H9 (cell line): ENCODE measurements at regions not wholly inside any gene's neighbourhood (a gene's known extent, or its start where the extent isn't known, plus 50 kb on each side); places are given as distances from the start of the nearest gene placed in this dataset.

Experiments used
- DNase-seq: peaks from one replicate; pipeline ENCODE4 v3.0.0-alpha.2; 2017
- H2AFZ ChIP-seq: one replicate; pipeline ENCODE4 v1.6.1; 2013; ENCODE audit warnings: mild to moderate bottlenecking, low read length, control low read depth, moderate library complexity
- H2AK5ac ChIP-seq: 2 replicates; pipeline ENCODE4 v1.6.1; 2013; ENCODE audit warnings: low read length, control low read depth, mixed read lengths; ENCODE audit not compliant: insufficient read length
- H2BK120ac ChIP-seq: one replicate; pipeline ENCODE4 v1.6.1; 2013; ENCODE audit warnings: low read depth, mild to moderate bottlenecking, low read length, control low read depth, inconsistent platforms; ENCODE audit not compliant: poor library complexity, severe bottlenecking
- H2BK12ac ChIP-seq: 2 replicates; pipeline ENCODE4 v1.6.1; 2013; ENCODE audit warnings: low read length, control low read depth, mixed read lengths, low read depth; ENCODE audit not compliant: insufficient read length
- H2BK15ac ChIP-seq: 2 replicates; pipeline ENCODE4 v1.6.1; 2013; ENCODE audit warnings: low read depth, low read length, control low read depth
- H2BK20ac ChIP-seq: one replicate; pipeline ENCODE4 v1.6.1; 2013; ENCODE audit warnings: low read depth, mild to moderate bottlenecking, low read length, control low read depth, inconsistent platforms; ENCODE audit not compliant: poor library complexity, severe bottlenecking
- H2BK5ac ChIP-seq: 2 replicates; pipeline ENCODE4 v1.6.1; 2013; ENCODE audit warnings: low read length, control low read depth, mixed read lengths; ENCODE audit not compliant: insufficient read length
- H3K14ac ChIP-seq: 2 replicates; pipeline ENCODE4 v1.6.1; 2013; ENCODE audit warnings: low read length, control low read depth; ENCODE audit not compliant: insufficient read depth
- H3K18ac ChIP-seq: 2 replicates; pipeline ENCODE4 v1.6.1; 2013; ENCODE audit warnings: low read depth, mild to moderate bottlenecking, mixed read lengths, low read length, control low read depth; ENCODE audit not compliant: insufficient read length
- H3K23ac ChIP-seq: 2 replicates; pipeline ENCODE4 v1.6.1; 2013; ENCODE audit warnings: low read length, control low read depth, mixed read lengths, low read depth; ENCODE audit not compliant: insufficient read length
- H3K23me2 ChIP-seq: 2 replicates; pipeline ENCODE4 v1.6.1; 2013; ENCODE audit warnings: low read depth, mild to moderate bottlenecking, mixed read lengths, low read length, control low read depth; ENCODE audit not compliant: insufficient read length, poor library complexity, severe bottlenecking
- H3K27ac ChIP-seq: 2 replicates; pipeline ENCODE4 v1.5.1; 2013; ENCODE audit warnings: low read length, control low read depth, mixed read lengths, low read depth; ENCODE audit not compliant: insufficient read length
- H3K27me3 ChIP-seq: 2 replicates; pipeline ENCODE4 v1.6.1; 2013; ENCODE audit warnings: low read length, control low read depth, inconsistent platforms; ENCODE audit not compliant: insufficient read depth
- H3K4ac ChIP-seq: 2 replicates; pipeline ENCODE4 v1.6.1; 2013; ENCODE audit warnings: low read depth, mild to moderate bottlenecking, control low read depth, inconsistent platforms, low read length, moderate library complexity
- H3K4me1 ChIP-seq: 2 replicates; pipeline ENCODE4 v1.6.1; 2013; ENCODE audit warnings: low read length, control low read depth, inconsistent platforms; ENCODE audit not compliant: insufficient read depth
- H3K4me2 ChIP-seq: 2 replicates; pipeline ENCODE4 v1.6.1; 2013; ENCODE audit warnings: low read length, control low read depth, mixed read lengths; ENCODE audit not compliant: insufficient read length, insufficient read depth
- H3K56ac ChIP-seq: 2 replicates; pipeline ENCODE4 v1.6.1; 2013; ENCODE audit warnings: low read depth, mild to moderate bottlenecking, mixed read lengths, low read length, control low read depth; ENCODE audit not compliant: insufficient read length
- H3K79me1 ChIP-seq: 2 replicates; pipeline ENCODE4 v1.6.1; 2013; ENCODE audit warnings: low read depth, mild to moderate bottlenecking, moderate library complexity, low read length, control low read depth, inconsistent platforms; ENCODE audit not compliant: insufficient read depth, poor library complexity, severe bottlenecking
- H3K79me2 ChIP-seq: 2 replicates; pipeline ENCODE4 v1.6.1; 2013; ENCODE audit warnings: low read length, control low read depth, inconsistent platforms; ENCODE audit not compliant: insufficient read depth
- H3K9ac ChIP-seq: 2 replicates; pipeline ENCODE4 v1.6.1; 2013; ENCODE audit warnings: low read length, control low read depth, mixed read lengths; ENCODE audit not compliant: insufficient read length; ENCODE audit errors: extremely low read depth
- H3K9me3 ChIP-seq: one replicate; pipeline ENCODE4 v1.6.1; 2013; ENCODE audit warnings: low read depth, low read length, inconsistent platforms; ENCODE audit not compliant: control insufficient read depth
- H3T11ph ChIP-seq: one replicate; pipeline ENCODE4 v1.6.1; 2013; ENCODE audit warnings: mild to moderate bottlenecking, low read length, control low read depth, inconsistent platforms
- H4K20me1 ChIP-seq: one replicate; pipeline ENCODE4 v1.6.1; 2013; ENCODE audit not compliant: control insufficient read depth, insufficient read length, insufficient read depth
- H4K5ac ChIP-seq: 2 replicates; pipeline ENCODE4 v1.6.1; 2013; ENCODE audit warnings: low read depth, mild to moderate bottlenecking, mixed read lengths, low read length, control low read depth; ENCODE audit not compliant: insufficient read length
- H4K8ac ChIP-seq: replicated peaks from 2 replicates; pipeline ENCODE4 v1.6.1; 2013; ENCODE audit warnings: low read length, control low read depth, mixed read lengths, low read depth; ENCODE audit not compliant: insufficient read length
- H4K91ac ChIP-seq: 2 replicates; pipeline ENCODE4 v1.6.1; 2013; ENCODE audit warnings: low read depth, mild to moderate bottlenecking, moderate library complexity, mixed read lengths, low read length, control low read depth; ENCODE audit not compliant: insufficient read length
- H3K27ac Mint-ChIP-seq, 3 experiments: 2 replicates in 2 of 3; 3 replicates in 1 of 3; pipeline ENCODE4 v1.8.0; 2020 to 2021; ENCODE audit warnings: mixed read lengths in 3 of 3, mild to moderate bottlenecking in 1 of 3, moderate library complexity in 1 of 3
- H3K27me3 Mint-ChIP-seq: 2 replicates; pipeline ENCODE4 v1.8.0; 2021; ENCODE audit warnings: low read depth, mild to moderate bottlenecking, moderate library complexity, mixed read lengths
- H3K36me3 Mint-ChIP-seq, 3 experiments: 2 replicates in 2 of 3; 3 replicates in 1 of 3; pipeline ENCODE4 v1.8.0; 2020 to 2021; ENCODE audit warnings: low read depth in 3 of 3, mixed read lengths in 3 of 3; ENCODE audit not compliant: insufficient read depth in 1 of 3
- H3K4me1 Mint-ChIP-seq, 2 experiments: 2 replicates each; pipeline ENCODE4 v1.8.0; 2020; ENCODE audit warnings: mixed read lengths in 2 of 2
- H3K4me3 Mint-ChIP-seq, 2 experiments: 2 replicates in 1 of 2; 3 replicates in 1 of 2; pipeline ENCODE4 v1.8.0; 2020 to 2021; ENCODE audit warnings: mild to moderate bottlenecking in 2 of 2, mixed read lengths in 2 of 2, moderate library complexity in 1 of 2
- H3K9me3 Mint-ChIP-seq, 2 experiments: 2 replicates in 1 of 2; 3 replicates in 1 of 2; pipeline ENCODE4 v1.8.0; 2020; ENCODE audit warnings: mild to moderate bottlenecking in 2 of 2, mixed read lengths in 2 of 2, moderate library complexity in 1 of 2
- CTCF ChIP-seq: fragments of 200-600 bp; sonication (generic); conservative IDR thresholded peaks from 3 replicates; pipeline ENCODE4 v1.8.0; 2021; ENCODE audit warnings: antibody characterized with exemption, mild to moderate bottlenecking
- WGBS: extraction: QIAGEN DNeasy Blood & Tissue Kit; methylation state at CpG from one replicate; pipeline ENCODE4 v1.1.7; 2013; ENCODE audit warnings: missing lambda C conversion rate, low lambda C conversion rate, mixed read lengths; ENCODE audit not compliant: insufficient read length; ENCODE audit errors: extremely low coverage; 5-methylcytosine and 5-hydroxymethylcytosine counted together

GRCh38 chr7:112640685-112641084 lies 149.5 kb downstream of the TMEM168 start:
- no peak overlapping the region for H3K23ac ChIP-seq

More at GRCh38 chr7:112640685-112641084, 149.5 kb downstream of the TMEM168 start:
- WGBS: no CpG with 5 or more reads among the region's 1 CpG
- no peaks in the 10 kb centered on the region for H3K9me3 ChIP-seq
- H4K20me1 ChIP-seq: no peaks in the 10 kb centered on the region
- Mint-ChIP-seq H3K27ac (no peak overlapping the region), H3K9me3 (peaks cover 13 to 26% of the 10 kb centered on the region in 2 experiments), H3K27me3 (no peaks in the 10 kb centered on the region; the same call in 1 of the 2 replicates), H3K36me3 (peaks cover 9 to 19% (median 10%) of the 10 kb centered on the region in 3 experiments; a peak in 6 of 7 replicates), H3K4me1 (no peaks in the 10 kb centered on the region), H3K4me3 (no peak overlapping the region)
- no peak overlapping the region for H2BK5ac ChIP-seq
- no peak overlapping the region for H2BK20ac ChIP-seq
- no peak overlapping the region for H3K27ac ChIP-seq
- H3K18ac ChIP-seq: no peak overlapping the region
- no peak overlapping the region for H2BK12ac ChIP-seq
- no peaks in the 10 kb centered on the region for H3K79me2 ChIP-seq
- no peak overlapping the region for H3K4me2 ChIP-seq
- H2BK120ac ChIP-seq: no peak overlapping the region
- no peak overlapping the region for H4K91ac ChIP-seq
- H3K23me2 ChIP-seq: no peaks in the 10 kb centered on the region
- no peak overlapping the region for H4K5ac ChIP-seq
- H3K79me1 ChIP-seq: no peaks in the 10 kb centered on the region
- H4K8ac ChIP-seq: no peak overlapping the region
- no peak overlapping the region for H3K56ac ChIP-seq
- no peak overlapping the region for H3T11ph ChIP-seq
- no peak for TF ChIP-seq CTCF
- H3K9ac ChIP-seq: no peak overlapping the region
- H3K4ac ChIP-seq: no peak overlapping the region
- no peaks in the 10 kb centered on the region for H3K27me3 ChIP-seq
- no peaks in the 10 kb centered on the region for H3K4me1 ChIP-seq
- DNase-seq: no peak
- no peak overlapping the region for H2BK15ac ChIP-seq
- no peak overlapping the region for H2AFZ ChIP-seq
- H2AK5ac ChIP-seq: no peak overlapping the region
- no peak overlapping the region for H3K14ac ChIP-seq
